ENCODE measurements at regions not wholly inside any gene's neighbourhood (a gene's known extent, or its start where the extent isn't known, plus 50 kb on each side); places are given as distances from the start of the nearest gene placed in this dataset.

DNA sequence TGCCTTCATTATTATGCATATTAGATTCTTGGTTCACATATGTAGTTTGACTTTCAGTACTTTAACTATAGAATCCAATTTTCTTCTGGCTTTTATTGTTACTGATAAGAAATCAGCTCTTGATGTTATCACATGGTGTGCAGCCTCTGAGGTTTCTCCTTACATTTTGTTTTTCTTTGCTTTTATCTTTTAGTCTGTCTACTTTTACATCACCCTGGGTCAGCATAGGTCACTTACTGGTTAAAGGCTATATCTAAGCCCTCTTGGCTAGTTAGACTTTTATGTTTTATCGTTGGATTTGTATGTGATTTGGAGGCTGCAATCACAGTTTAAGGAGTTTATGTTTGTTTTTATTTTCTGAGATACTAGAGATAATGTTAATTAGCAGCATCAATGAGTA lies 187.2 kb upstream of the NOL4 start:
- TF ChIP-seq CTCF (IDR thresholded peaks at IDR 0.05) (no peak), EP300 (IDR thresholded peaks at IDR 0.05) (no peak), POLR2A (IDR thresholded peaks at IDR 0.05) (no peak)
